ENCODE measurements at regions not wholly inside any gene's neighbourhood (a gene's known extent, or its start where the extent isn't known, plus 50 kb on each side); places are given as distances from the start of the nearest gene placed in this dataset.
A peak's percentile ranks its signal among the peaks of the same experiment; 100 is the strongest.
"Not testable (repeated sequence)": the region's sequence is repeated elsewhere in the genome, so short reads cannot be mapped to it uniquely, and the experiment has no call there.

DNA sequence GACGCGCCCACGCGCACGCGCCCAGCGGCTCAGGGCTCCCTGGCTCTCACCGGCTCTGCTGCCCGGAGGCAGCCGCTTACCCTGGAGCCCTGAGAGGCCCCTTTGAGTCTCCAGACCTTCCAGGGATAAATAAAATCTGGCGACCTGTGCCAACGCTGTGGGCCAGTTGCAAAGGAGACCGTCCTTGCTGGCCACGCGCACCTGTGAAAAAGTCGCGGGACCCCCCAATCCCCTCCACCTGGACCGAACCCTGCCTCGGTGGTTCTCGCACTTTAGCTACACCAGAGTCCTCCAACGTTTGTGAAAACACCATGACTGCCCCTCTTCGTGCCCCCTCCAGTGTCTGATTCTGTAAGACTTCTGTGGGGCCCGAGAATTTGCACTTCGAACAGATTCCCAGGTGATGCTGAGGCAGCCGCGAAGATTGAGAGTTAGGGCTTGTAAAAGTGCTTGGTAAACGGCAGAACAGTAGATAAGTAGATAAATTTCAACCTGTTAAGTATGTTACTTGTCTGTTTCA lies 102.4 kb upstream of the SVIL start:
- Mint-ChIP-seq H3K27ac (no peak overlapping the region), H3K9me3 (ENCODE audit: low read depth) (no peaks in the 10 kb centered on the region), H3K4me3 (peak overlapping the region; percentile 49), H3K4me1 (peaks cover 8% of the 10 kb centered on the region), H3K27me3 (peaks cover 50% of the 10 kb centered on the region), H3K36me3 (no peaks in the 10 kb centered on the region)
- ATAC-seq: no peak
- DNase-seq: no peak
- CTCF ChIA-PET: interaction anchor here (1.9 kb wide), 1 partner anchor 8 kb away, joined by 5 read pairs; no protein-coding TSS in a partner anchor

DNA sequence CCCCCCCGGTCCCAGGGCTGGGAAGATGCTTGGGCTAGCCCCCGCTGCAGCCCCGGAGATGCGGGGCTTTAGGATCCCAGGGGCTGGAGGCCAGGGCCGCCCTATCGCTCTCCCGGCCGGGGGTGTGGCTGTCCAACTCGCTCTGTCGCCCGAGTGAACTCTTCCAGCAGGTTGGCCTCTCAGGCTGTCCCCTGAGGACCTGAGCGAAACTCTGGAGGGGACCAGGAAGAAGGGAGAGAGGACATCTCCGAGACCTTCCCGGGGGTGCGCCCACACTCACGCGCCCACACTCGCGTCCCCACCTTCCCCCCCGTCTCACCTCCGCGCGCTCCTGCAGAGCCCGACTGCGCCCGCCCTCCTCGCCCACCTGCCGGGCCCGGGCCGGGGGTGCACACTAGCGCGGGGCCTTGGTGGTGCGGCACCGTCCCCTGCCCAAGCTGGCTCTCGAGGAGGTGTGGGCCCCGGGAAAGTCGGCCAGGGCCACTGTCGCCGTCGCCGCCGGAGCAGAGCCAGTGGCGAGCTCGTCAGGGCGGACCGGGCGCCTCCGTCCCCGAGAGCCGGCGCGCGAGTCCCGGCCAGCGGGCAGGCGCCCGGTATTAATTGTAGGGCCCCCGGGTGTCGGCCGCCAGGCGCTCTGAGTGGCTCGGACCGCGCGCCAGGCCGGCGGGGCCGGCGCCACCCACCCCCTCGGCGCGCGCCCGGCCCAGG lies 101.7 kb upstream of the SVIL start:
- CTCF ChIA-PET: interaction anchor here (0.6 to 2.7 kb wide), 8 partner anchors 9 to 223 kb away, joined by 3 to 10 read pairs (median 4); no protein-coding TSS in a partner anchor
- Mint-ChIP-seq H3K27ac (no peak overlapping the region), H3K36me3 (no peaks in the 10 kb centered on the region), H3K4me1 (peaks cover 8% of the 10 kb centered on the region), H3K9me3 (ENCODE audit: low read depth) (no peaks in the 10 kb centered on the region), H3K4me3 (peak overlapping the region; percentile 61), H3K27me3 (peaks cover 47% of the 10 kb centered on the region)
- ATAC-seq (no peak), DNase-seq (no peak)

DNA sequence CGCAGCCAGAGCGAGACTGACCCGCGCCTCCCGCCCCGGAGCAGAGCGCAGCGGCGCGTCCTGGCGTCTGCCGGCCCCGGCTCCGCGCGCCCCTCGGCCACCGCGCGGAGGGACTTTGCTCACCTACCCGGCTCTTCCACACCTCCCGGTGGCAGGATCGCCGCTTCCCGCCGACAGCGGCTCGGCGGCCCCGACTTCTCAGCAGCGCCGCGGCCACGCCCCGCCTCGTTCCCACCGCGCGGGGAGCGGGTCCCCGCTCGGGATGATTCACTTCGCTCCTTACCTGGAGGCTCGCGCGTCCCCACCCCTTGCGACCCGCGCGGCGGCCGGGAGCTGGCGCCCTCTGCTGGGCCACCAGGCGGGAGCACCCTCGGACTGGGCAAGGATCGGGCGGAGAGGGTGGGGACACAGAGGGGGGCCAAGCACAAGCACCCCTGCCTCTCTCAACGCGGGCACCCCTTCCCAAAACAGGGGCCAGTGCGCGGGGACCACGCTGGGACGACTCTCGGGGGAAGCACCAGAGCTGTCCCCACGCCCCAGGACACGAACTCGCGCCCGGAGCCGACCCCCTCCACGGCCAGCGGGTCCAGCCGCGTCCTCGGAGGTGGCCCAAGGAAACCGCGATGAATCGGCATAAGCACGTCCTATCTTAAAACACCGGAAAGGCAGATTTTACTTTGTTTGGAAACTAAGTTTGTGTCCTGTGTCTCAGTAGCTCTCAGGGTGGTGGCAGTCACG lies 101.0 kb upstream of the SVIL start:
- H3K36me3 Mint-ChIP-seq: no peaks in the 10 kb centered on the region
- no peaks in the 10 kb centered on the region for H3K9me3 Mint-ChIP-seq (ENCODE audit: low read depth)
- DNase-seq: peak; percentile 82
- peaks cover 8% of the 10 kb centered on the region for H3K4me1 Mint-ChIP-seq
- H3K4me3 Mint-ChIP-seq: peak overlapping the region; percentile 61
- no peak overlapping the region for H3K27ac Mint-ChIP-seq
- peaks cover 46% of the 10 kb centered on the region for H3K27me3 Mint-ChIP-seq
- CTCF ChIA-PET: interaction anchor here (0.6 to 2.7 kb wide), 10 partner anchors 9 to 222 kb away, joined by 3 to 10 read pairs (median 5); no protein-coding TSS in a partner anchor
- ATAC-seq: peak; percentile 93

DNA sequence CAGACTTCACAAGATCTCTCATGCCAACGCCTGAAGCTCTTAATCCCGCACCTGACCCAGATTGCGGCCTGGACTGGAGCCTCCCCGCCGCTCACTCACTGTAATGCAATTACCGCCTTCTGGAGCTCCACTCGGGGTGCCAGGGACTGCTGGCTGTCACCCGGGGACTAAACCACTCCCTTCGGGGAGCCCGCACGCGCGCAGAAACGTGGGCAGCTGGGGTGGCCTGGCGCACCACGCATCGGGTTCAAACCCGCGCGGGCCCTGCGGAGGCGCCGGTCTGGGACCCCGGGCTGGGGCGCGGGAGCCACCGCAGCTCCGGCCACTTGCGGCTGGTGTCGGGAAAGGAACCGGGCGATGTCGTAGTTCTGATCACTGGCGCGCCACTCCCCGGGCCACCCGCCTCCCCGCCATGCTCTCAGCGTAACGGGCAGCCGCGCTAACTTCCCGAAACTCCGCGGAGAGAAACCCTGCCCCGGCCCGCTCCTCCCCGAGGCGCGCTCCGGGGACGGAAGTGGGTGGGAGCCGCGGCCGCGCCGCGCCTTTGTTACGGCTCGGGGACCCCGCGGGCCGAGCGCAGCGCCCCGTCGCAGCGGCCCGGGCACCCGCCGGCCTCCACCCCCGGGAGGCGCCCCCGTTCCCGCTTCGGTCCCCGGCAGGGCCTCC lies 100.3 kb upstream of the SVIL start:
- Mint-ChIP-seq H3K27ac (no peak overlapping the region), H3K9me3 (ENCODE audit: low read depth) (no peaks in the 10 kb centered on the region), H3K27me3 (peaks cover 42% of the 10 kb centered on the region), H3K36me3 (no peaks in the 10 kb centered on the region), H3K4me3 (peak overlapping the region; percentile 43), H3K4me1 (peaks cover 8% of the 10 kb centered on the region)
- CTCF ChIA-PET: interaction anchor here (1.0 to 2.7 kb wide), 7 partner anchors 9 to 222 kb away, joined by 4 to 10 read pairs (median 5); no protein-coding TSS in a partner anchor
- ATAC-seq (peak; percentile 59), DNase-seq (peak; percentile 49)

DNA sequence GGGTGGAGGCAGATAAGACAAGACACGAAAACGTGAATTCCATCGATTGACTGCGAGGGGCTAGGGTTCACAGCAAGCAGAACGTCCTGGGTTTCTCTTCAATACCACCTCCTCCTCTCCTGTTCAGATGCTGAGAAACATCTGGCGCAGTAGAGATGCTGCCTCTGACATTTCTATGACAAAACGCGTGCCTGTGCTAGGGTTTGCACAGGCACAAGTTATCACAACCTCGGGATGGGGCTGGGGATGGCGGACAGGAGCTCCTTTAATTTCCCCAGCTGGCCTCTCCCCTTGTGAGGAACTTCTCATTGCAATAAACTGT lies 99.8 kb upstream of the SVIL start:
- CTCF ChIA-PET: interaction anchor here (1.3 to 2.7 kb wide), 3 partner anchors 8 to 78 kb away, joined by 5 to 10 read pairs (median 6); no protein-coding TSS in a partner anchor
- Mint-ChIP-seq H3K27me3 (peaks cover 42% of the 10 kb centered on the region), H3K4me3 (peak overlapping the region; percentile 43), H3K27ac (no peak overlapping the region), H3K9me3 (ENCODE audit: low read depth) (no peaks in the 10 kb centered on the region), H3K4me1 (peaks cover 8% of the 10 kb centered on the region), H3K36me3 (no peaks in the 10 kb centered on the region)
- ATAC-seq (no peak), DNase-seq (no peak)

DNA sequence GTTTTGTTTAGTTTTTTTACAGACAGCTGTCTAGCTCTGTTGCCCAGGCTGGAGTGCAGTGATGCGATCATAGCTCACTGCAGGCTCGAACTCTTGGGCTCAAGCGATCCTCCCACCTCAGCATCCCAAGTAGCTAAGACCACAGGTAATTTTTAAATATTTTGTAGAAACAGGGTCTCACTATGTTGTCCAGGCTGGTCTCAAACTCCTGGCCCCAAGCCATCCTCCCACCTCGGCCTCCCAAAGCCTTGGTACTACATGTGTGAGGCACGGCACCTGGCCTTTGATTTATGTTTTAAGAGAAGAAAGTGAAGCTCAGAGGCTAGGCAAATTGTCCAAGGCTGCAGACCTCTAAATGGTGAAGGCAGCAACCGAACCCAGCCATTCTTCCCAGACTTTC lies 98.6 kb upstream of the SVIL start:
- H3K4me1 Mint-ChIP-seq: peaks cover 8% of the 10 kb centered on the region
- no peaks in the 10 kb centered on the region for H3K36me3 Mint-ChIP-seq
- no peak overlapping the region for H3K27ac Mint-ChIP-seq
- DNase-seq: no peak
- no peaks in the 10 kb centered on the region for H3K9me3 Mint-ChIP-seq (ENCODE audit: low read depth)
- CTCF ChIA-PET: interaction anchor here (0.8 kb wide), 1 partner anchor 9 kb away, joined by 3 read pairs; no protein-coding TSS in a partner anchor
- ATAC-seq: no peak
- no peak overlapping the region for H3K4me3 Mint-ChIP-seq
- H3K27me3 Mint-ChIP-seq: peaks cover 36% of the 10 kb centered on the region

DNA sequence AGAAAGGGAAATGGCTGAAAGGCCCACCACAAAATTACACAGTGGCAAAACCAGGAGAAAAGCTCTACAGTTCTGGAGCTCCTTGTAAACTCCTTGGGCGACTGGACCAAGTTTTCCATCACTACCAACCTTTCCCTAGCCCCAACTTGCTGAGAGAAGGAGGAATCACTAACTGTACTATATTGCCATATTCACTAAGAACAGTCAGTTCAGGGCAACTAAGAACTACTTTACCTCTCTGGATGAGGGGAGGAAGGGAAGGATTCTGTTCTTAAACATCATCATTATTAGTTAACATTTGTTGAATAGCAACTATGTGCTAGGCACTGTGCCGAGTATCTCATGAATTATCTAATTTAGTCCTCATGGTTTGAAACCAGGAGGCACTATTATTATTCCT lies 98.1 kb upstream of the SVIL start:
- Mint-ChIP-seq H3K27me3 (peaks cover 33% of the 10 kb centered on the region), H3K27ac (no peak overlapping the region), H3K4me1 (peaks cover 8% of the 10 kb centered on the region), H3K36me3 (no peaks in the 10 kb centered on the region), H3K4me3 (no peak overlapping the region), H3K9me3 (ENCODE audit: low read depth) (no peaks in the 10 kb centered on the region)
- ATAC-seq (no peak), DNase-seq (no peak)
- CTCF ChIA-PET: no interaction called here

DNA sequence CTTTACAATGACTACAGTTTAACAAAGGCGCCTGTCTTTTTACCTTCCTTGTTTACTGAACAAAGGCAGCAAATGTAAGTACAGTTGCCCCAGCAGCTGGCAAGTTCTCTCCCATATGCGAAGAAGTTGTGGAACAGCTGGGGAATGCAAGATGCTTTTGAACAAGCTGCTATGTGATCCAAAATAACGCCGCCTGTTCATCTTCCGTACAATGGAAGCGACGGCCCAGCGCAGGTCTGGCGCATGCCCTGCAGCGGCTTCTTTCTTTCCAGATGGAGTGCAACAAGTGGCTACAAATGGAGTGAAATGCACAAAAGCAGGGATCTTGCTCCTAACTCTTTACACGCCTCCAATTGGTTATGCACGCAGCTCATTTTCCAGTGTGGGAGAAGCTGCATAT lies 97.0 kb upstream of the SVIL start:
- Mint-ChIP-seq H3K36me3 (no peaks in the 10 kb centered on the region), H3K9me3 (ENCODE audit: low read depth) (no peaks in the 10 kb centered on the region), H3K4me3 (no peak overlapping the region), H3K27ac (no peak overlapping the region), H3K4me1 (peaks cover 5% of the 10 kb centered on the region), H3K27me3 (peaks cover 23% of the 10 kb centered on the region)
- ATAC-seq: no peak
- CTCF ChIA-PET: no interaction called here
- DNase-seq: no peak

DNA sequence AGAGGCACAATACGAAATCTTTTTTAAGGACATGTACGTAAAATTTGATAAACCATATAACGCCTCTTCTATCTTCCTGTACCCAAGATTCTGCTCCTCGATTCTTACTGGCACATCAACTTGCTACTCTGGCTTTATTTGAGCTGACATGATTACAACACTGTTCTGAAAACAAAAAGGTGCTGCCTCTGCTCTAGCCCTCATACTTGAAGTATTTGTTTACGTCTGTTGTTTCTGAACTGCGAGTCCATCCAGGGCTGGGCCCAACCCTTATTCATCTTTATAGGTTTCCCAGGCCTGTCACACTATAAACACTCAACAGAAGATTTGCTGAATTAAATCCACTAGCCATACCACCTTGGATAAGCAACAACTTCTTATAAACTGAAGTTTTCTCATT lies 96.2 kb upstream of the SVIL start:
- Mint-ChIP-seq H3K36me3 (no peaks in the 10 kb centered on the region), H3K9me3 (ENCODE audit: low read depth) (no peaks in the 10 kb centered on the region), H3K4me3 (no peak overlapping the region), H3K27ac (no peak overlapping the region), H3K4me1 (peaks cover 4% of the 10 kb centered on the region), H3K27me3 (peaks cover 18% of the 10 kb centered on the region)
- ATAC-seq: no peak
- CTCF ChIA-PET: no interaction called here
- no peak for DNase-seq

DNA sequence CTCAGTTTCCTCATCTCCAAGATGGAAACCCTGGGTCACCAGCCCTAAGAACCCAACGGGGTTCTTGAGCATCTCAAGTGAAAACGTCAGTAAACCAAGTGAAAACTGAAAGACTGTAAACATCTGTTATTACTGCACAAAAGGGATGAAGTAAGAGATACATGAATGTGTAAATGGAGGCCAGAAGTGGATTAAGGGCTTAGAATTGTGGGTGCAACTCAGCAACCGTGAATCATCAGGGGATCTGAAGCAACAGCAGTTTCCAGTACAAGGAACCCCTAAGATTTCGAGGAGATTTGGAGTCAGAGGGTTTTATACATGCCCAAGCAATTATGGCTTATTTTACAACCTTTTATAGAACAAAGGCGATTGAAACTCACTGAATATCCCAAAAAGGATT lies 95.7 kb upstream of the SVIL start:
- no peak overlapping the region for H3K27ac Mint-ChIP-seq
- H3K4me3 Mint-ChIP-seq: no peak overlapping the region
- ATAC-seq: no peak
- H3K4me1 Mint-ChIP-seq: peaks cover 4% of the 10 kb centered on the region
- no peaks in the 10 kb centered on the region for H3K36me3 Mint-ChIP-seq
- H3K9me3 Mint-ChIP-seq (ENCODE audit: low read depth): no peaks in the 10 kb centered on the region
- peaks cover 17% of the 10 kb centered on the region for H3K27me3 Mint-ChIP-seq
- CTCF ChIA-PET: interaction anchor here (0.8 kb wide), 1 partner anchor 10 kb away, joined by 3 read pairs; no protein-coding TSS in a partner anchor
- no peak for DNase-seq

DNA sequence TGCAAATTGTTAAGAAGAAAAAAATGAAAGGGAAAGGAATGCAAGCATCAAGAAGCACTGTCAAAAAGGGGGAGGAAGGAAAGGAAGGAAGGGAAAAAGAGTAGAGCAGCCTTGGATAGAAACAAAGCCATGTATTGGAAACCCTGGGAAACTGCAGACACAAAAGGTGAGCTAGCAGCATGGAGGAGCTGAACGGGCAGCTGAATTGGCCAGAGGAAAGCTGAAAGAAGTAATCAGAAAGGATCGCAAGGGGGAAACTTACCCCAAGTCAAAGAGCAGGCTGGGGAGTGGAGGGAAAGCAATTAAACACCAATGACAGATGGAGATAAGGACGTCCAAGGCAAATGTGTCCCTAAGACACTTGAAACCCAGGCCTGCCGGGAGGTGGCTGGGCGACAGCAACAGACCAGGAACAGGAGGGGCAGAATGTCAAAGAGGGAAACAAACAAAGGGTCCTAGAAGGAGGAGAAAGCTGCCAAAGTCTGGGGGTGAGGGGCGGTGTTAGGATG lies 93.8 kb upstream of the SVIL start:
- no peak for ATAC-seq
- CTCF ChIA-PET: no interaction called here
- Mint-ChIP-seq H3K27me3 (peaks cover 5% of the 10 kb centered on the region), H3K27ac (no peak overlapping the region), H3K36me3 (no peaks in the 10 kb centered on the region), H3K4me3 (no peak overlapping the region), H3K9me3 (ENCODE audit: low read depth) (no peaks in the 10 kb centered on the region), H3K4me1 (peaks cover 2% of the 10 kb centered on the region)
- no peak for DNase-seq

DNA sequence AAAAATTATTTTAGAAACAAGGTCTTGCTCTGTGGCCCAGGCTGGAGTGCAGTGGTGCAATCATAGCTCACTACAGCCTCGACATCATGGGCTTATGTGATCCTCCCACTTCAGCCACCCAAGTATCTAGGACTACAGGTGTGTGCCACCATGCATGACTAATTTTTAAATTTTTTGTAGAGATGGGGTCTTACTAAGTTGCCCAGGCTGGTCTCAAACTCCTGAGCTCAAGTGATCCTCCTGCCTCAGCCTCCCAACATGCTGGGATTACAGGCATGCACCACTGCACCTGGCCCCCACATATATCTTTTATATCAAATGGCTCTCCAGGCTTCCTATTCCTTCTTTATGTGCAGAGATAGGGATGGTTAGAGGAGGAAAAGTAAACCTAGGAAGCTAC lies 91.2 kb upstream of the SVIL start:
- not testable (repeated sequence) for H3K4me3 Mint-ChIP-seq; H3K4me1 Mint-ChIP-seq; H3K27me3 Mint-ChIP-seq; DNase-seq; H3K27ac Mint-ChIP-seq; H3K9me3 Mint-ChIP-seq (ENCODE audit: low read depth); ATAC-seq; H3K36me3 Mint-ChIP-seq
- CTCF ChIA-PET: interaction anchor here (2.1 kb wide), 1 partner anchor 9 kb away, joined by 6 read pairs; no protein-coding TSS in a partner anchor

DNA sequence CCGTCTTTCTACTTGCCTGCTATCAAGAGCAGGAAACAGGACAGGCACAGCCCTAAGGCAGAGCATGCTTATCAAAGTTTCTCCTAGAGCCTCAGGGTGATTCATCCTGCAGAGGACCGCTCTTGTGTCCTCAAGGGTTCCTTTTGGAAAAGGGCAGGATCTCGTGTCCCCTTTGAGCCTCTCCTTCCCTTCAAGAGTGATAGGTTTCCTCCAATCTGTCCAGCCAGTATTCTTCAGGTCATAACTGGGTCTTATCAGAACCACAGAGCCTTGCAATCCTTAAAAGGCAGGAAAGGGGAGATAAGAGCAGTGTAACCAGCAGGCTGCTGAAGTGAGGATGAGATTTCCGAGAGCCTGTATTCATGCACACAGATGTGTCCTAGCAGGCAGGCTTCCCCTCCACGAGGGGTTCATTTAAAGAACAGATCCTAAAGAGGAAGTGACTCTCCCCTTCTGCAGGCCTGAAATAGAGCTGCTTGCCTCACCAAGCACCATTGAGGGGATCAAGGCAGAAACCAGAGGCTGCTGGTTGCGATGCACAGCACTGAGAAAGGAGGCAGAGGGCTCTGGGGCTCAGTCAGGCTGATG lies 90.5 kb upstream of the SVIL start:
- Mint-ChIP-seq H3K36me3 (no peaks in the 10 kb centered on the region), H3K27me3 (no peaks in the 10 kb centered on the region), H3K27ac (no peak overlapping the region), H3K4me1 (peaks cover 2% of the 10 kb centered on the region), H3K9me3 (ENCODE audit: low read depth) (peaks cover 4% of the 10 kb centered on the region), H3K4me3 (no peak overlapping the region)
- DNase-seq (no peak), ATAC-seq (no peak)
- CTCF ChIA-PET: interaction anchor here (2.1 kb wide), 1 partner anchor 9 kb away, joined by 6 read pairs; no protein-coding TSS in a partner anchor

Measured in activated CD8-positive, alpha-beta memory T cell treated with anti-CD3 and anti-CD28 coated beads, Interleukin-2, amount 10 ng/mL, durations not matched to agents 7 days and 5 days (primary cell).